ENCODE measurements at regions not wholly inside any gene's neighbourhood (a gene's known extent, or its start where the extent isn't known, plus 50 kb on each side); places are given as distances from the start of the nearest gene placed in this dataset.

DNA sequence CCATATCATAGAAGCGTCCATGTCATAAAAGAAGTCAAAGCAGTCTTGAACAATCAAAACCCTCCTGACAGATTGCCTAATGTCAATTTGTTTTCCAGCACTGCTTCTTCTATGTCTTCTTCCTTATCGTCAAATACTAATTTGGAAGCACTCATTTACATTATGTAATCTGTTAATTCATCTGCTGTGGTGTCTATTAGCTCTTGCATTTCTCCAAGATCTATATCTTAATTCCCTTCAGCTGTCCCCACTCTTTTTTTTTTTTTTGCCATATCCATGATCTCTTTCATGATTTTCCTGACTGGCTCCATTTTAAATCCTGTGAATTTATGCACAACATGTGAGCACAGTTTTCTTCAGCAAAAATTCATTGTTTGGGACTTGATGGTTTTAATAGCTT is 560.5 kb upstream of the ARPP21 start:
- WGBS, 3 donors: 84 to 93% (median 89%) methylated on average over 2 of the region's 2 CpGs
- Histone ChIP-seq H3K4me3 (no peak overlapping the region), H3K27me3 (ENCODE audit: insufficient read depth in 3 of 3, low read length in 2 of 3) (no peaks in the 10 kb centered on the region), H3K27ac (no peak overlapping the region), H3K36me3 (ENCODE audit: insufficient read depth in 1 of 2, low read depth in 1 of 2) (no peaks in the 10 kb centered on the region), H3K4me1 (peaks cover 14% of the 10 kb centered on the region), H3K9me3 (no peaks in the 10 kb centered on the region)
- ATAC-seq (no peak), DNase-seq (no peak)
- TF ChIP-seq CTCF (IDR thresholded peaks at IDR 0.05): no peak
- intact Hi-C loops (cut with DNase I): no loop called here

- Histone ChIP-seq H3K9me3 (no peaks in the 10 kb centered on the region), H3K27ac (no peak overlapping the region), H3K4me3 (no peak overlapping the region), H3K36me3 (ENCODE audit: insufficient read depth in 1 of 2, low read depth in 1 of 2) (no peaks in the 10 kb centered on the region), H3K27me3 (ENCODE audit: insufficient read depth in 3 of 3, low read length in 2 of 3) (no peaks in the 10 kb centered on the region), H3K4me1 (peaks cover 14% of the 10 kb centered on the region)
- WGBS, 3 donors: 68 to 82% (median 73%) methylated on average over 1 of the region's 1 CpG
- no peak for DNase-seq
- intact Hi-C loops (cut with DNase I): no loop called here
- ATAC-seq: no peak
- TF ChIP-seq CTCF (IDR thresholded peaks at IDR 0.05): no peak
These were observed 559.9 kb upstream of the ARPP21 start for GRCh38 chr3:35079403-35079802.

GRCh38 chr3:35081899-35082298 is 557.4 kb upstream of the ARPP21 start:
- Histone ChIP-seq H3K27ac (no peak overlapping the region), H3K9me3 (no peaks in the 10 kb centered on the region), H3K4me1 (peaks cover 14% of the 10 kb centered on the region), H3K4me3 (no peak overlapping the region), H3K27me3 (ENCODE audit: insufficient read depth in 3 of 3, low read length in 2 of 3) (no peaks in the 10 kb centered on the region), H3K36me3 (ENCODE audit: insufficient read depth in 1 of 2, low read depth in 1 of 2) (no peaks in the 10 kb centered on the region)
- 88 to 94% (median 91%) methylated on average over 1 of the region's 1 CpG for WGBS, 3 donors
- no peak for DNase-seq
- no peak for TF ChIP-seq CTCF (IDR thresholded peaks at IDR 0.05)
- ATAC-seq: no peak
- intact Hi-C loops (cut with DNase I): no loop called here

DNA sequence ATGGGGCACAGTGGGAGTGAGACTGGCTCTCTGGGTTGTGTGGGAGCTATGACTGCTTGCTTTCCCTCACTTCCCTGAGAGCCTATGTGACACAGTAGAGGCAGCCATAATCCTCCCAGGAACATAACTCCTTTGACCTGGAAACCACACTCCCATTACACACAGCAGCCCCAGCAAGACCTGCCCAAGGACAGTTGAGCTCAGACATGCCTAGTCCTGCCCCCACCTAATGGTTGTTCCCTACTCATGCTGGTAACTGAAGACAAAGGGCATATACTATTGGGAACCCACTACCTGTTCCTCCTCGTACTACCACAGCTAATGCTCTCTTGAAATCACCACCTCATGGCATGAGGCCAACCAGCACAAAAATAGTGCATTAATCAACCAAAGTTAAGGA is 550.4 kb upstream of the ARPP21 start:
- ATAC-seq: no peak
- Histone ChIP-seq H3K4me3 (no peak overlapping the region), H3K27ac (no peak overlapping the region), H3K4me1 (no peaks in the 10 kb centered on the region), H3K36me3 (ENCODE audit: insufficient read depth in 1 of 2, low read depth in 1 of 2) (no peaks in the 10 kb centered on the region), H3K27me3 (ENCODE audit: insufficient read depth in 3 of 3, low read length in 2 of 3) (no peaks in the 10 kb centered on the region), H3K9me3 (no peaks in the 10 kb centered on the region)
- DNase-seq: no peak
- intact Hi-C loops (cut with DNase I): no loop called here
- whole genome bisulfite sequencing, 3 donors: 82 to 95% (median 88%) methylated on average over 1 of the region's 1 CpG
- TF ChIP-seq CTCF (IDR thresholded peaks at IDR 0.05): no peak

DNA sequence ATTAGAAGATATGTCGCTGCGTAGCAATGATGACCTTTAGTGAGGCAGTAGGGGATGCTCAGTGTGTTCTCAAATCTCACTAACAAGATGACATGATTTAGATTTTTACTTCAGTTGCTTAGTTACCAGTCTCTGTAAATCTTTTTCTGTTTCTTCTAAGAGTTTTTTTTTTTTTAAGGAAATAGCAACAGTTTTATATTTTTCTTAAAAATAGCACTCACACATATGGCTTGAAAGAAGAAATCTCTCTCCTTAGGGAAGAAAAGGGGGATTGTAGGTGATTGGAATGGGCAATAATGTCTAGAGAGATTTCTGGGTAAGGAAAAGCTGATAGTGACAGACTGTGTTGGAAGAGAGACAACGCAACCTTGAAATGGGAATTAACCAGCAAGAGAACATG is 524.6 kb upstream of the ARPP21 start:
- WGBS, 3 donors: 86 to 90% (median 88%) methylated on average over 3 of the region's 3 CpGs
- H3K36me3 ChIP-seq (ENCODE audit: insufficient read depth in 1 of 2, low read depth in 1 of 2): no peaks in the 10 kb centered on the region
- intact Hi-C loops (cut with DNase I): no loop called here
- ATAC-seq: no peak
- H3K4me1 ChIP-seq: no peaks in the 10 kb centered on the region
- H3K27me3 ChIP-seq (ENCODE audit: insufficient read depth in 3 of 3, low read length in 2 of 3): no peaks in the 10 kb centered on the region
- no peak for DNase-seq
- H3K27ac ChIP-seq: no peak overlapping the region
- no peak for TF ChIP-seq CTCF (IDR thresholded peaks at IDR 0.05)
- no peaks in the 10 kb centered on the region for H3K9me3 ChIP-seq
- no peak overlapping the region for H3K4me3 ChIP-seq
